C4-2B (cell line): ENCODE measurements at regions not wholly inside any gene's neighbourhood (a gene's known extent, or its start where the extent isn't known, plus 50 kb on each side); places are given as distances from the start of the nearest gene placed in this dataset.

Experiments used
- CTCF ChIP-seq: fragments of 450-650 bp; conservative IDR thresholded peaks from 2 replicates; pipeline ENCODE4 v1.5.1; 2017; ENCODE audit warnings: mild to moderate bottlenecking
- ZFX ChIP-seq: fragments of 450-650 bp; IDR thresholded peaks from 2 replicates; pipeline ENCODE4 v1.6.1; 2017

GRCh38 chrX:121823406-121823805 is 776.0 kb downstream of the GLUD2 start:
- TF ChIP-seq CTCF (no peak), ZFX (no peak)
